ENCODE measurements at regions not wholly inside any gene's neighbourhood (a gene's known extent, or its start where the extent isn't known, plus 50 kb on each side); places are given as distances from the start of the nearest gene placed in this dataset.
"Not testable (repeated sequence)": the region's sequence is repeated elsewhere in the genome, so short reads cannot be mapped to it uniquely, and the experiment has no call there.

GRCh38 chr5:91744470-91744869 is 361.4 kb upstream of the ARRDC3 start:
- not testable (repeated sequence) for DNase-seq

GRCh38 chr5:91742550-91742949 is 359.4 kb upstream of the ARRDC3 start:
- DNase-seq, result no peak

- DNase-seq, result no peak
These were observed 358.8 kb upstream of the ARRDC3 start for GRCh38 chr5:91741764-91742505.

GRCh38 chr5:91730026-91730425 is 346.9 kb upstream of the ARRDC3 start:
- no peak for DNase-seq

- no peak for DNase-seq
These were observed 344.3 kb upstream of the ARRDC3 start for GRCh38 chr5:91727463-91727862.

GRCh38 chr5:91722736-91723467 is 339.8 kb upstream of the ARRDC3 start:
- no peak for DNase-seq

- DNase-seq, result no peak
These were observed 329.6 kb upstream of the ARRDC3 start for GRCh38 chr5:91712718-91713117.

- DNase-seq, result no peak
These were observed 324.4 kb upstream of the ARRDC3 start for GRCh38 chr5:91707521-91707841.

- no peak for DNase-seq
These were observed 323.8 kb upstream of the ARRDC3 start for GRCh38 chr5:91706785-91707520.

- no peak for DNase-seq
These were observed 320.0 kb upstream of the ARRDC3 start for GRCh38 chr5:91703128-91703527.

GRCh38 chr5:91699429-91699828 is 316.3 kb upstream of the ARRDC3 start:
- no peak for DNase-seq

- no peak for DNase-seq
These were observed 308.5 kb upstream of the ARRDC3 start for GRCh38 chr5:91691592-91691991.

- no peak for DNase-seq
These were observed 307.8 kb upstream of the ARRDC3 start for GRCh38 chr5:91690921-91691320.

- no peak for DNase-seq
These were observed 304.3 kb upstream of the ARRDC3 start for GRCh38 chr5:91687430-91687829.

- DNase-seq, result no peak
These were observed 301.5 kb upstream of the ARRDC3 start for GRCh38 chr5:91684625-91685024.

GRCh38 chr5:91670563-91670962 is 287.4 kb upstream of the ARRDC3 start:
- DNase-seq, result no peak

GRCh38 chr5:91670122-91670521 is 287.0 kb upstream of the ARRDC3 start:
- no peak for DNase-seq

- no peak for DNase-seq
These were observed 285.1 kb upstream of the ARRDC3 start for GRCh38 chr5:91668261-91668660.

- no peak for DNase-seq
These were observed 269.6 kb upstream of the ARRDC3 start for GRCh38 chr5:91652678-91653077.

GRCh38 chr5:91651704-91652103 is 268.6 kb upstream of the ARRDC3 start:
- no peak for DNase-seq

GRCh38 chr5:91645347-91645746 is 262.2 kb upstream of the ARRDC3 start:
- no peak for DNase-seq

GRCh38 chr5:91643797-91644196 is 260.7 kb upstream of the ARRDC3 start:
- no peak for DNase-seq

- DNase-seq, result no peak
These were observed 259.5 kb upstream of the ARRDC3 start for GRCh38 chr5:91642581-91642980.

GRCh38 chr5:91641730-91642350 is 258.7 kb upstream of the ARRDC3 start:
- DNase-seq, result peak; percentile 42
